DND-41 (cell line): ENCODE measurements at regions not wholly inside any gene's neighbourhood (a gene's known extent, or its start where the extent isn't known, plus 50 kb on each side); places are given as distances from the start of the nearest gene placed in this dataset.

ENCODE experiments used
- ATAC-seq: fragments of 200-7000 bp; cut with Tn5 transposase; 3 replicates; pipeline ENCODE4 v1.9.1; 2021; ENCODE audit warnings: low read depth; ENCODE audit not compliant: insufficient read depth
- DNase-seq: peaks from one replicate; pipeline ENCODE4 v3.0.0-alpha.2; 2020
- H2AFZ ChIP-seq: 2 replicates; pipeline ENCODE4 v1.6.0; 2012; ENCODE audit warnings: low read depth, low read length
- H3K27ac ChIP-seq: 2 replicates; pipeline ENCODE4 v1.5.1; 2012; ENCODE audit warnings: low read length, inconsistent platforms
- H3K27me3 ChIP-seq: fragments of 200-600 bp; sonication (generic); 2 replicates; pipeline ENCODE4 v1.6.0; 2012; ENCODE audit warnings: low read length, mild to moderate bottlenecking, inconsistent platforms; ENCODE audit not compliant: insufficient read depth, poor library complexity
- H3K36me3 ChIP-seq: 2 replicates; pipeline ENCODE4 v1.5.1; 2012; ENCODE audit warnings: low read length, inconsistent platforms; ENCODE audit not compliant: insufficient read depth
- H3K4me1 ChIP-seq: 2 replicates; pipeline ENCODE4 v1.5.1; 2012; ENCODE audit warnings: mild to moderate bottlenecking, low read length; ENCODE audit not compliant: insufficient read depth
- H3K4me2 ChIP-seq: 2 replicates; pipeline ENCODE4 v1.6.0; 2012; ENCODE audit warnings: mild to moderate bottlenecking, moderate library complexity, low read length, inconsistent platforms; ENCODE audit not compliant: insufficient read depth
- H3K4me3 ChIP-seq, 2 experiments: fragments of 200-600 bp in 1 of 2; shearing (Covaris generic) in 1 of 2; 2 replicates each; pipeline ENCODE4 v1.5.1; 2012 to 2016; ENCODE audit warnings: inconsistent platforms in 2 of 2, low read length in 2 of 2, mild to moderate bottlenecking in 2 of 2, low read depth in 1 of 2, moderate library complexity in 1 of 2
- H3K79me2 ChIP-seq: 2 replicates; pipeline ENCODE4 v1.6.0; 2012; ENCODE audit warnings: low read length, inconsistent platforms; ENCODE audit not compliant: insufficient read depth
- H3K9ac ChIP-seq: 2 replicates; pipeline ENCODE4 v1.6.0; 2012; ENCODE audit warnings: low read depth, mild to moderate bottlenecking, inconsistent platforms, low read length, moderate library complexity
- H3K9me3 ChIP-seq: 2 replicates; pipeline ENCODE4 v1.5.1; 2012; ENCODE audit warnings: low read length, moderate library complexity, mild to moderate bottlenecking, inconsistent platforms; ENCODE audit not compliant: insufficient read depth, severe bottlenecking
- H4K20me1 ChIP-seq: 2 replicates; pipeline ENCODE4 v1.6.0; 2012; ENCODE audit warnings: low read length; ENCODE audit not compliant: insufficient read depth
- EZH2 ChIP-seq: IDR thresholded peaks from 3 replicates; pipeline ENCODE4 v1.6.1; 2012; ENCODE audit warnings: borderline replicate concordance, low read depth, mild to moderate bottlenecking, moderate library complexity, low read length, inconsistent platforms; ENCODE audit not compliant: severe bottlenecking
- TF ChIP-seq, protein P1 (sequence below): IDR thresholded peaks from 2 replicates; pipeline ENCODE4 v1.5.1; 2012; ENCODE audit warnings: borderline replicate concordance, low read length, moderate library complexity, mild to moderate bottlenecking; ENCODE audit not compliant: poor library complexity, severe bottlenecking; ENCODE audit errors: extremely low read depth

DNA sequence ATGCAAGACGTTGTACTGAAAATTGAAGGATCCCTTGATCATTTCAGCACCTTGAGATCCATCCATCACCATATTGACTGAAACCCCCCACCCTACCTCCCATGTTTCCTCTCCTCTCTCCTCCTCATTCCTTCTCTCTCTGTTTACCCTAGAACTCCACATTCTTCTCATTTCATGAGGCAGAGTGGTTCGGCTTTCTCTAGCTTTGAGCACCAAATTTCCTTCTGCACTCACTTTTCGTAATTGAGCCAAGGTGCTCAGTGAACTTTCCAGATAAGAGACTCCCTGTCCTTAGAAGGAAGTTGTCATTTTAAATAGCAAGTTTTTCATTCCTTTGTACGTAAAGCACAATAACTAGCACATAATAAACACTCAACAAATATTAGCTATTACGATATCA is 108.3 kb upstream of the SLC34A2 start:
- DNase-seq: no peak
- Histone ChIP-seq H3K4me1 (no peaks in the 10 kb centered on the region), H3K27ac (no peak overlapping the region), H3K4me3 (no peak overlapping the region), H3K4me2 (no peak overlapping the region), H3K36me3 (no peaks in the 10 kb centered on the region), H3K9me3 (no peaks in the 10 kb centered on the region), H3K27me3 (no peaks in the 10 kb centered on the region), H3K9ac (no peak overlapping the region), H4K20me1 (no peaks in the 10 kb centered on the region), H3K79me2 (no peaks in the 10 kb centered on the region), H2AFZ (no peak overlapping the region)
- ATAC-seq: no peak
- no peak for TF ChIP-seq EZH2
- TF ChIP-seq, protein P1, sequence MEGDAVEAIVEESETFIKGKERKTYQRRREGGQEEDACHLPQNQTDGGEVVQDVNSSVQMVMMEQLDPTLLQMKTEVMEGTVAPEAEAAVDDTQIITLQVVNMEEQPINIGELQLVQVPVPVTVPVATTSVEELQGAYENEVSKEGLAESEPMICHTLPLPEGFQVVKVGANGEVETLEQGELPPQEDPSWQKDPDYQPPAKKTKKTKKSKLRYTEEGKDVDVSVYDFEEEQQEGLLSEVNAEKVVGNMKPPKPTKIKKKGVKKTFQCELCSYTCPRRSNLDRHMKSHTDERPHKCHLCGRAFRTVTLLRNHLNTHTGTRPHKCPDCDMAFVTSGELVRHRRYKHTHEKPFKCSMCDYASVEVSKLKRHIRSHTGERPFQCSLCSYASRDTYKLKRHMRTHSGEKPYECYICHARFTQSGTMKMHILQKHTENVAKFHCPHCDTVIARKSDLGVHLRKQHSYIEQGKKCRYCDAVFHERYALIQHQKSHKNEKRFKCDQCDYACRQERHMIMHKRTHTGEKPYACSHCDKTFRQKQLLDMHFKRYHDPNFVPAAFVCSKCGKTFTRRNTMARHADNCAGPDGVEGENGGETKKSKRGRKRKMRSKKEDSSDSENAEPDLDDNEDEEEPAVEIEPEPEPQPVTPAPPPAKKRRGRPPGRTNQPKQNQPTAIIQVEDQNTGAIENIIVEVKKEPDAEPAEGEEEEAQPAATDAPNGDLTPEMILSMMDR: no peak

DNA sequence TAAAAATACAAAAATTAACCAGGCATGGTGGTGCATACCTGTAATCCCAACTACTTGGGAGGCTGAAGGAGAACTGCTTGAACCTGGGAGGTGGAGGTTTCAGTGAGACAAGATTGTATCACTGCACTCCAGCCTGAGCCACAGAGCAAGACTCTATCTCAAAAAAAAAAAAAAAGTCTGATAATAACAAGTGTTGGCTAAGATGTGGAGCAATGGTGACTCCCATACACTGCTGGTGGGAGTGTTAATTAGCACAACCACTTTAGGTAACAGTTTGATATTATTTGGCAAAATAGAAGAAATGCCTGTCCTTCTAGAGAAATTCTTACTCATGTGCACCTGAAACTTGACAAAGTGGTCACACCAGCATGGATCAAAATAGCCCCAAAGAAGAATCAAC is 106.2 kb upstream of the SLC34A2 start:
- Histone ChIP-seq H3K79me2 (no peaks in the 10 kb centered on the region), H2AFZ (no peak overlapping the region), H3K27ac (no peak overlapping the region), H3K9ac (no peak overlapping the region), H3K27me3 (no peaks in the 10 kb centered on the region), H3K4me1 (no peaks in the 10 kb centered on the region), H3K4me2 (no peak overlapping the region), H3K36me3 (no peaks in the 10 kb centered on the region), H3K4me3 (no peak overlapping the region), H3K9me3 (no peaks in the 10 kb centered on the region), H4K20me1 (no peaks in the 10 kb centered on the region)
- ATAC-seq (no peak), DNase-seq (no peak)
- TF ChIP-seq EZH2: no peak
- TF ChIP-seq, protein P1: no peak

DNA sequence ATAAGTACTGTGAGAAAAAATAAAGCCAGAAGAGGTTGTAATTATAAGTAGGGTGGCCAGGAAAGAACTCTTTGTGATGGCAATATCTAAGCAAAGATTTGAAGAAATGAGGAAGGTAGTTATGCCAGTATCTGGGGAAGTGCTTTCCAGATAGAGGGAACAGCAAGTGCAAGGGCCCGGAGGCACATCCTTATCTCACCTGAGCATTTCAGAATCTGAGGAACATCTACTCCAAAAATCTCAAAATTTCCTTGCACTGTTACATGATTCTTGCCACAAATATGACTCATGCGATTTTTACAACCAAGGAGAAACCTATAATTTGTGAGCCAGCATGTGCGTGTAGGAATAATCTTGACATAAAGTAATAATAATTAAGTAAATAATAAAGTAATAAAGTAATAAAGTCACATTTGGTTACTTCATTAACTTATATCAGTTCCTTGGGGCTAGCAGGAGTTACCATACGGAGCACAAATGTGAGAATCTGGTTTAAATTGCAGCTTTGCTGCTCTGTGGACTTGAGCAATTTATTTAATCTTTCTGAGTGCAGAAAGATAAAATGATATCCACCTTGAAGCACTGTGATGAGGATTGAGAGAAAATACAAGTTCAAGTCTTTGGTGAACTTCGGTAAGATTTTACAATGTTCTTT is 105.1 kb upstream of the SLC34A2 start:
- Histone ChIP-seq H3K27ac (no peak overlapping the region), H4K20me1 (no peaks in the 10 kb centered on the region), H2AFZ (no peak overlapping the region), H3K36me3 (no peaks in the 10 kb centered on the region), H3K9me3 (no peaks in the 10 kb centered on the region), H3K79me2 (no peaks in the 10 kb centered on the region), H3K4me2 (no peak overlapping the region), H3K9ac (no peak overlapping the region), H3K4me3 (no peak overlapping the region), H3K4me1 (no peaks in the 10 kb centered on the region), H3K27me3 (no peaks in the 10 kb centered on the region)
- no peak for ATAC-seq
- TF ChIP-seq, protein P1: no peak
- TF ChIP-seq EZH2: no peak
- no peak for DNase-seq
